Neural crest cell (in vitro differentiated cells): ENCODE measurements at regions not wholly inside any gene's neighbourhood (a gene's known extent, or its start where the extent isn't known, plus 50 kb on each side); places are given as distances from the start of the nearest gene placed in this dataset.

Experiments
- DNase-seq: peaks from one replicate; pipeline ENCODE4 v3.0.0; 2021; ENCODE audit warnings: low read depth, mixed read lengths, low spot score
- H3K27ac Mint-ChIP-seq: one replicate; pipeline ENCODE4 v1.8.0; 2021; ENCODE audit warnings: mild to moderate bottlenecking, mixed read lengths; ENCODE audit not compliant: unreplicated experiment
- H3K27me3 Mint-ChIP-seq: 2 replicates; pipeline ENCODE4 v1.8.0; 2021; ENCODE audit warnings: low read depth, mild to moderate bottlenecking, mixed read lengths
- H3K36me3 Mint-ChIP-seq: 2 replicates; pipeline ENCODE4 v1.8.0; 2021; ENCODE audit warnings: low read depth, mild to moderate bottlenecking, mixed read lengths
- H3K4me1 Mint-ChIP-seq: 2 replicates; pipeline ENCODE4 v1.8.0; 2021; ENCODE audit warnings: mixed read lengths
- H3K4me3 Mint-ChIP-seq: one replicate; pipeline ENCODE4 v1.8.0; 2021; ENCODE audit warnings: mild to moderate bottlenecking, mixed read lengths
- H3K9me3 Mint-ChIP-seq: 2 replicates; pipeline ENCODE4 v1.8.0; 2021; ENCODE audit warnings: mixed read lengths
- CTCF ChIP-seq: fragments of 200-600 bp; sonication (generic); conservative IDR thresholded peaks from 2 replicates; pipeline ENCODE4 v1.5.0; 2021; ENCODE audit warnings: antibody characterized with exemption, mild to moderate bottlenecking

- Mint-ChIP-seq H3K36me3 (peaks cover 3% of the 10 kb centered on the region), H3K4me3 (peak overlapping the region; percentile 85), H3K27me3 (no peaks in the 10 kb centered on the region), H3K9me3 (no peaks in the 10 kb centered on the region), H3K4me1 (peaks cover 4% of the 10 kb centered on the region), H3K27ac (peak overlapping the region; percentile 60)
- no peak for TF ChIP-seq CTCF
- no peak for DNase-seq
Observed at GRCh38 chr5:116361979-116362577, 212.5 kb downstream of the SEMA6A start.

GRCh38 chr5:116361171-116361967, 213.3 kb downstream of the SEMA6A start:
- no peaks in the 10 kb centered on the region for H3K9me3 Mint-ChIP-seq

GRCh38 chr5:116360008-116360853, 214.4 kb downstream of the SEMA6A start:
- TF ChIP-seq CTCF = no peak
- peaks cover 4% of the 10 kb centered on the region for H3K4me1 Mint-ChIP-seq
- no peak overlapping the region for H3K4me3 Mint-ChIP-seq
- H3K36me3 Mint-ChIP-seq = peaks cover 9% of the 10 kb centered on the region
- H3K27ac Mint-ChIP-seq = no peak overlapping the region
- no peaks in the 10 kb centered on the region for H3K27me3 Mint-ChIP-seq
- DNase-seq = no peak
- H3K9me3 Mint-ChIP-seq = peaks cover 5% of the 10 kb centered on the region

More at GRCh38 chr5:116361171-116361967, 213.3 kb downstream of the SEMA6A start:
- Mint-ChIP-seq H3K4me3 (peak overlapping the region; percentile 85), H3K4me1 (peaks cover 4% of the 10 kb centered on the region), H3K27ac (peak overlapping the region; percentile 65), H3K36me3 (peaks cover 3% of the 10 kb centered on the region), H3K27me3 (no peaks in the 10 kb centered on the region)
- peak; percentile 39 for TF ChIP-seq CTCF
- peak; percentile 42 for DNase-seq

- peaks cover 11% of the 10 kb centered on the region for H3K36me3 Mint-ChIP-seq
- no peaks in the 10 kb centered on the region for H3K27me3 Mint-ChIP-seq
- no peak for DNase-seq
Observed at GRCh38 chr5:116359592-116359991, 215.0 kb downstream of the SEMA6A start.

More at GRCh38 chr5:116359592-116359991, 215.0 kb downstream of the SEMA6A start:
- no peak overlapping the region for H3K4me3 Mint-ChIP-seq
- H3K9me3 Mint-ChIP-seq = peaks cover 9% of the 10 kb centered on the region
- peaks cover 4% of the 10 kb centered on the region for H3K4me1 Mint-ChIP-seq
- no peak for TF ChIP-seq CTCF
- no peak overlapping the region for H3K27ac Mint-ChIP-seq
